Stimulated activated naive CD8-positive, alpha-beta T cell treated with anti-CD3 and anti-CD28 coated beads, Interleukin-15, amount 100 ng/mL, for 72 hours (primary cell): ENCODE measurements at regions not wholly inside any gene's neighbourhood (a gene's known extent, or its start where the extent isn't known, plus 50 kb on each side); places are given as distances from the start of the nearest gene placed in this dataset.

Experiments
- ATAC-seq: fragments of 150-1000 bp; cut with Tn5 transposase; 2 replicates; pipeline ENCODE4 v1.10.0; 2021; ENCODE audit warnings: mild to moderate bottlenecking, moderate library complexity
- DNase-seq, 2 donors: peaks; one replicate each; pipeline ENCODE4 v3.0.0; 2021 to 2022
- H3K27ac Mint-ChIP-seq, 2 donors: one replicate each; pipeline ENCODE4 v1.8.0; 2022; ENCODE audit warnings: mild to moderate bottlenecking in 2 of 2, mixed read lengths in 2 of 2, moderate library complexity in 2 of 2
- H3K27me3 Mint-ChIP-seq: one replicate; pipeline ENCODE4 v1.8.0; 2022; ENCODE audit warnings: mixed read lengths
- H3K4me1 Mint-ChIP-seq: one replicate; pipeline ENCODE4 v1.8.0; 2022; ENCODE audit warnings: mild to moderate bottlenecking, mixed read lengths
- H3K4me3 Mint-ChIP-seq, 2 donors: one replicate each; pipeline ENCODE4 v1.8.0; 2022; ENCODE audit warnings: mild to moderate bottlenecking in 2 of 2, mixed read lengths in 2 of 2, moderate library complexity in 1 of 2
- H3K9me3 Mint-ChIP-seq, 2 donors: one replicate each; pipeline ENCODE4 v1.8.0; 2022; ENCODE audit warnings: mixed read lengths in 2 of 2

- H3K9me3 Mint-ChIP-seq, result peaks cover 6 to 7% of the 10 kb centered on the region in 2 donors
- ATAC-seq (no peak), DNase-seq (no peak)
Observed at GRCh38 chr6:44661221-44662008, 273.9 kb downstream of the CDC5L start.

GRCh38 chr6:44662461-44663121 lies 275.1 kb downstream of the CDC5L start:
- H3K9me3 Mint-ChIP-seq, result peaks cover 6 to 7% of the 10 kb centered on the region in 2 donors
- ATAC-seq, result no peak
- H3K4me3 Mint-ChIP-seq, result no peak overlapping the region
- H3K4me1 Mint-ChIP-seq, result peaks cover 10% of the 10 kb centered on the region
- no peak for DNase-seq
- H3K27ac Mint-ChIP-seq, result peak overlapping the region in 1 of 2 donors; percentile 19
- H3K27me3 Mint-ChIP-seq, result no peaks in the 10 kb centered on the region

More at GRCh38 chr6:44661221-44662008, 273.9 kb downstream of the CDC5L start:
- Mint-ChIP-seq H3K27ac (no peak overlapping the region), H3K4me1 (peaks cover 10% of the 10 kb centered on the region), H3K4me3 (no peak overlapping the region), H3K27me3 (no peaks in the 10 kb centered on the region)

DNA sequence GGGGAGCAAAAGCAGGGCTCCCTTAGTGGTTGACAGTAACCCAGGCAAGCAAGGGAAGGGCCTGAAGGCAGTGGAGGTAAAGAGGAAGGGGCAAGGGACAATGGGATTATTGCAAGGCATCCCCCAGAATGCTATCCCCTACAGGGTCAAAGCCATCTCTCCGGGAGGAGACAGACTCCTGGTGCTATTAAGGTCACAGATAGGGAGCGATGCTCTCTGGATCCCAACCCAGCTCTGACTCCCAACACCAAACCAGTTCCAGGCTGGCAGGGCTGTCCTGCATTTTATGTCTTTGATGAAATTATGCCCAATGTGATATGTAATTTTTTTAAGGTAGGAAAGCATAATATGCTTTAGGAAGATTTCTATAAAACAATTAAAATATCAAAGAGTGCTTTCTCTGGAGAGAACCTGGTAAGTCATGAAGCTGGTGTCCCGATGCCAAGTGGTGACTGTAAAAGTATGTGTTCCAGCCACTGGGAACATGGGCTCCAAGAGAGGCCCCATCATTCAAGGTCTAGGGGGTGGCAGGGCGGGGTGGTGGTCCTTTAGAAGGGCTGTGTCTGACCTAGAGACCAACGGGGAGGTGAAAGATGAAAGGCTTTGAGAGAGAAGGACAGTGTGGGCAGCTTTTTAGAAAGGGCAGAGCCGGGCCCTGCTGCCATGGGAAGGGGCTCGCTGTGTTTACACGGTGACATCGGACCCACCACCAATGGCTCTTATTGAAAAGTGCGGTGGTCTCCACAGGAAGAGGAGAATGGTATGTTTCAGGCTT lies 276.5 kb downstream of the CDC5L start:
- ATAC-seq (no peak), DNase-seq (no peak)
- no peaks in the 10 kb centered on the region for H3K9me3 Mint-ChIP-seq
- H3K27me3 Mint-ChIP-seq, result no peaks in the 10 kb centered on the region
- H3K4me3 Mint-ChIP-seq, result no peak overlapping the region
- H3K4me1 Mint-ChIP-seq, result peaks cover 10% of the 10 kb centered on the region
- no peak overlapping the region for H3K27ac Mint-ChIP-seq

DNA sequence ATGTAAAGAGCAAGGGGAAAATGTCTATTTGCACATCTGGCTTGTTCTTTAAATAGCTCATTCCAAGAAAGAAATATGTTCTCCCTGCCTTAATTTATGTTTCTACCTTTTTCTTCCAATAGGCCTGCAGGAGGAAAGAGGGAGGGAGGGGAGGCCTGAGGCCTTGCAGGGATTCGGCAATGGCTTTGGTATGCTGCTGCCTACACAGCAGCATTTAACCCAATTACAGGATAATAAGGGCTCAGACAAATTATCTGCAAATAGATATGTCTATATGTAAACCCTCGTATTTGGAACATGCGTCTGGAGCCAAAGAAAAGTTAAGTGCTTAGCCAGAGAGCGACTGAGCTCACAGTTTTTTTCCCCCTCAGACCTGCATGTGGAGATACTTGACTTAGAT lies 277.2 kb downstream of the CDC5L start:
- Mint-ChIP-seq H3K4me3 (no peak overlapping the region), H3K27ac (no peak overlapping the region), H3K27me3 (no peaks in the 10 kb centered on the region), H3K9me3 (no peaks in the 10 kb centered on the region), H3K4me1 (peaks cover 10% of the 10 kb centered on the region)
- ATAC-seq (no peak), DNase-seq (no peak)

- ATAC-seq (no peak), DNase-seq (no peak)
- Mint-ChIP-seq H3K27ac (no peak overlapping the region), H3K27me3 (no peaks in the 10 kb centered on the region), H3K4me3 (no peak overlapping the region), H3K9me3 (no peaks in the 10 kb centered on the region), H3K4me1 (peaks cover 10% of the 10 kb centered on the region)
Observed at GRCh38 chr6:44665143-44665542, 277.6 kb downstream of the CDC5L start.

- Mint-ChIP-seq H3K4me1 (peaks cover 10% of the 10 kb centered on the region), H3K27me3 (no peaks in the 10 kb centered on the region), H3K27ac (no peak overlapping the region), H3K4me3 (no peak overlapping the region), H3K9me3 (no peaks in the 10 kb centered on the region)
- no peak for ATAC-seq
- no peak for DNase-seq
Observed at GRCh38 chr6:44665683-44666082, 278.2 kb downstream of the CDC5L start.

DNA sequence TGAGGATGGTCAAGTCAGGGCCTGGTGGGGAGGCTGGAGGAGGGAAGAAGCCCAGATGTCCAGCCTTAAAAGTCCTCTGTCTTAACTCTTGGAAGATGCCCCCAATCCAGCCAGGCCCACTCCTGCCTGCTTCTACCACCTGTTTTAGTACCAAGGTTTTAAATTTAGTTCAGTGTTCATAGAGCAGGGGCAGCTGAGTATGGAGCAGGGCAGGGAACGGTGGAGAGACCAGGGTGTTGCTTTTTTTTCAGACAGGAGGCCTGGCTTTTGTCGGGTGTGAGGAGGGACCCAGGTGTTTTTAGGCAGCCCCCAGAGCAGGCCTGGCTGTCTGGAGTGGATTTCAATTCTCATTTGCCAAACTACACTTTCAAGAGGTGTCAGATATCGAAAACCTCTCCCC lies 278.8 kb downstream of the CDC5L start:
- H3K4me1 Mint-ChIP-seq, result peaks cover 10% of the 10 kb centered on the region
- no peaks in the 10 kb centered on the region for H3K9me3 Mint-ChIP-seq
- ATAC-seq (no peak), DNase-seq (no peak)
- no peaks in the 10 kb centered on the region for H3K27me3 Mint-ChIP-seq
- peak overlapping the region in 1 of 2 donors; percentile 21 for H3K27ac Mint-ChIP-seq
- H3K4me3 Mint-ChIP-seq, result no peak overlapping the region

- Mint-ChIP-seq H3K27ac (no peak overlapping the region), H3K9me3 (no peaks in the 10 kb centered on the region), H3K27me3 (no peaks in the 10 kb centered on the region), H3K4me3 (no peak overlapping the region), H3K4me1 (peaks cover 10% of the 10 kb centered on the region)
- no peak for DNase-seq
- ATAC-seq, result no peak
Observed at GRCh38 chr6:44667226-44667625, 279.7 kb downstream of the CDC5L start.

- no peak overlapping the region for H3K4me3 Mint-ChIP-seq
- DNase-seq, result no peak
- no peak overlapping the region for H3K27ac Mint-ChIP-seq
- H3K27me3 Mint-ChIP-seq, result no peaks in the 10 kb centered on the region
- peaks cover 5% of the 10 kb centered on the region for H3K4me1 Mint-ChIP-seq
- no peak for ATAC-seq
- no peaks in the 10 kb centered on the region for H3K9me3 Mint-ChIP-seq
Observed at GRCh38 chr6:44667668-44668390, 280.3 kb downstream of the CDC5L start.

DNA sequence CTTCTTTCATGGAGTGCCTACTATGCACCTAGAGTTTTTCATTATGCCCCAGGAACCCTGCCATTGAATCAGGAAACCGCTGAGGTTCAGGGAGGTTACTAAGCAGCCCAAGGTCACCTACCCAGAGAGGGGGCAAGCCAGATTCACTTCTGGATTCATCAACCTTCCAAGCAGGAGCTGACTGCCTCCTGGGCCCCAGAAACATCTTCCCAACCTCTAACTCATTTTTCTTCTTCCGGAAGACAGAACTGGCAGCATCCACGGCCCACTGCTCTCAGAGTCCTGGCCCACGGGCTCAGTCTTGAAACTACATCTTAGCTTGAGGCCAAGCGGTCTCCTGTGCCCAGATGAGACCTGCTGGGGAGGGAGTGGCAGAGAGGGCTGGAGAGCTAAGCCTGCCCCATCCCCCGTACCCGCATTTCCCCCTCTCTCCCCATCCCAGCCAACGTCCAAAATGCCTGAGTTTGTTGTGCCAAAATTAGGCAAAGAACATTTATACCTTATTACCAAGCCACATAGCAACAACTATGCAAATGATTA lies 281.0 kb downstream of the CDC5L start:
- Mint-ChIP-seq H3K9me3 (no peaks in the 10 kb centered on the region), H3K27ac (no peak overlapping the region), H3K27me3 (no peaks in the 10 kb centered on the region), H3K4me1 (no peaks in the 10 kb centered on the region), H3K4me3 (no peak overlapping the region)
- no peak for DNase-seq
- no peak for ATAC-seq

- Mint-ChIP-seq H3K9me3 (no peaks in the 10 kb centered on the region), H3K27ac (peak overlapping the region in 1 of 2 donors; percentile 75), H3K4me1 (no peaks in the 10 kb centered on the region), H3K27me3 (no peaks in the 10 kb centered on the region), H3K4me3 (no peak overlapping the region)
- ATAC-seq (no peak), DNase-seq (no peak)
Observed at GRCh38 chr6:44668976-44669934, 281.7 kb downstream of the CDC5L start.

DNA sequence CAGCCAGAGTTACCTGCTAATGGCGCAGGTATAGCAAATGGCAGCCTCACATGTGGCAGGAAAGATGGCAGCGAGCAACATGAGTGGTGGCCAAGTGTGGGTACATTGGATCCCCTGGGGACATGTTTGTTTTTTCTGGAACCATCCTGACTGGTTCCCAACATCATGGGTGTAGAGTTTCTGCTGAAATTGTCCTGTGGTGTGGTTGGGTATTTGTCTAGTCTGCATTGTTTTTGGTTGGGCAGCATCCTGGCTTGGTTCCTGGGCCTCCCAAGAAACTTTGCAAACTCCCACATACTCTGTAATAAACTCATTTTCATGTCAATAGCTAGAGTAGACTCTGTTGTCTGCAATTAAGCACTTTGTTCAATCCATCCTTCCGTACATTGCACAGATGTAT lies 282.6 kb downstream of the CDC5L start:
- DNase-seq, result no peak

DNA sequence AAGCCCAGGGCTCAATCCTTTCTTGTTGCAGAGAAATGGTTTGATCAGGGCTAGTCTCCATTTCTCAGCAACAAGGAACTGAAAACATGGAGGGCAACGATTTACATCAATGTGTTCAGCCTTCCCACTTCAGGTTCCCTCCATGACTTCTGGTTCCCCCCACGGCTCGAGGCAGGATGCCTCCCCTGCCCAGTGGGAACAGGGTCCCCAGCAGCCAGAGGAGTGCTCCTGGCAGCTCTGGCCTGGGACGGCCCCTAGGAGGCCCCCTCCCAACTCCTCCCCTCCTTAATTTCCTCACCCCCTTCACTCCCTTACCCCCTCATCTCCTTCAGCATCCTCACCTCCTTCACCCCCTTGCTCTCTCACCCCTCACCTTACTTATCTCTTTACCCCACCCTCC lies 283.8 kb downstream of the CDC5L start:
- ATAC-seq (no peak), DNase-seq (no peak)
- no peak overlapping the region for H3K4me3 Mint-ChIP-seq
- H3K27me3 Mint-ChIP-seq, result no peaks in the 10 kb centered on the region
- no peak overlapping the region for H3K27ac Mint-ChIP-seq
- H3K9me3 Mint-ChIP-seq, result no peaks in the 10 kb centered on the region
- H3K4me1 Mint-ChIP-seq, result no peaks in the 10 kb centered on the region

More for the DNA sequence above, 282.6 kb downstream of the CDC5L start:
- ATAC-seq, result no peak
- H3K27me3 Mint-ChIP-seq, result no peaks in the 10 kb centered on the region
- no peaks in the 10 kb centered on the region for H3K9me3 Mint-ChIP-seq
- H3K4me3 Mint-ChIP-seq, result no peak overlapping the region
- H3K4me1 Mint-ChIP-seq, result no peaks in the 10 kb centered on the region
- H3K27ac Mint-ChIP-seq, result no peak overlapping the region

- ATAC-seq (no peak), DNase-seq (no peak)
- Mint-ChIP-seq H3K4me1 (no peaks in the 10 kb centered on the region), H3K4me3 (no peak overlapping the region), H3K27me3 (no peaks in the 10 kb centered on the region), H3K27ac (no peak overlapping the region), H3K9me3 (no peaks in the 10 kb centered on the region)
Observed at GRCh38 chr6:44672086-44672485, 284.6 kb downstream of the CDC5L start.
